ENCODE measurements at regions not wholly inside any gene's neighbourhood (a gene's known extent, or its start where the extent isn't known, plus 50 kb on each side); places are given as distances from the start of the nearest gene placed in this dataset.
"Not testable (repeated sequence)": the region's sequence is repeated elsewhere in the genome, so short reads cannot be mapped to it uniquely, and the experiment has no call there.

GRCh38 chr7:3182055-3182454 is 119.0 kb upstream of the SDK1 start:
- TF ChIP-seq CTCF, POLR2A (IDR thresholded peaks at IDR 0.05): not testable (repeated sequence)

Data from gastroesophageal sphincter (tissue), 3 donors.